ENCODE measurements at regions not wholly inside any gene's neighbourhood (a gene's known extent, or its start where the extent isn't known, plus 50 kb on each side); places are given as distances from the start of the nearest gene placed in this dataset.

GRCh38 chr12:91542666-91543065, 360.0 kb upstream of the DCN start (continued):
- TF ChIP-seq ATF3 (IDR thresholded peaks at IDR 0.05) (no peak), SP1 (IDR thresholded peaks at IDR 0.05) (no peak), FOXA1 (IDR thresholded peaks at IDR 0.05) (no peak), JUND (IDR thresholded peaks at IDR 0.05) (no peak), HNF4G (IDR thresholded peaks at IDR 0.05) (no peak), GABPA (IDR thresholded peaks at IDR 0.05 in 1 of 2, conservative IDR thresholded peaks at IDR 0.05 in 1 of 2) (no peak)

- Histone ChIP-seq H3K4me1 (ENCODE audit: control insufficient read depth in 4 of 4, insufficient read depth in 4 of 4, low read length in 3 of 4) (no peaks in the 10 kb centered on the region), H3K27me3 (ENCODE audit: control insufficient read depth in 4 of 4, insufficient read depth in 4 of 4, low read length in 3 of 4) (no peaks in the 10 kb centered on the region), H3K36me3 (ENCODE audit: control insufficient read depth in 4 of 4, insufficient read depth in 3 of 4, low read depth in 1 of 4, low read length in 3 of 4) (no peaks in the 10 kb centered on the region), H3K4me3 (ENCODE audit: low read depth in 1 of 3, low read length in 3 of 3) (no peak overlapping the region), H3K9me3 (ENCODE audit: control insufficient read depth in 4 of 4, low read length in 3 of 4) (no peaks in the 10 kb centered on the region), H3K27ac (ENCODE audit: low read depth in 1 of 2, low read length in 2 of 2) (no peak overlapping the region), H3K9ac (ENCODE audit: low read depth in 1 of 2, low read length in 2 of 2) (no peak overlapping the region)
- 71% methylated on average over 1 of the region's 1 CpG for WGBS
- DNase-seq (ENCODE audit: low spot score): no peak
- TF ChIP-seq TAF1 (conservative IDR thresholded peaks at IDR 0.05): no peak
- TF ChIP-seq NR2F2 (IDR thresholded peaks at IDR 0.05): no peak
- no peak for TF ChIP-seq HNF4G (IDR thresholded peaks at IDR 0.05)
- no peak for TF ChIP-seq JUND (IDR thresholded peaks at IDR 0.05)
- no peak for TF ChIP-seq ZBTB33 (IDR thresholded peaks at IDR 0.05)
- TF ChIP-seq RXRA (IDR thresholded peaks at IDR 0.05): no peak
- TF ChIP-seq REST (IDR thresholded peaks at IDR 0.05): no peak
- no peak for TF ChIP-seq ATF3 (IDR thresholded peaks at IDR 0.05)
- TF ChIP-seq FOXA1 (IDR thresholded peaks at IDR 0.05): no peak
- no peak for TF ChIP-seq GABPA (IDR thresholded peaks at IDR 0.05 in 1 of 2, conservative IDR thresholded peaks at IDR 0.05 in 1 of 2)
- no peak for TF ChIP-seq FOXA2 (IDR thresholded peaks at IDR 0.05)
- no peak for TF ChIP-seq HNF4A (conservative IDR thresholded peaks at IDR 0.05)
These were observed 359.4 kb upstream of the DCN start for GRCh38 chr12:91542067-91542466.

- Histone ChIP-seq H3K9me3 (ENCODE audit: control insufficient read depth in 4 of 4, low read length in 3 of 4) (peaks cover 0 to 3% (median 0%) of the 10 kb centered on the region in 4 donors), H3K27me3 (ENCODE audit: control insufficient read depth in 4 of 4, insufficient read depth in 4 of 4, low read length in 3 of 4) (no peaks in the 10 kb centered on the region), H3K9ac (ENCODE audit: low read depth in 1 of 2, low read length in 2 of 2) (no peak overlapping the region), H3K36me3 (ENCODE audit: control insufficient read depth in 4 of 4, insufficient read depth in 3 of 4, low read depth in 1 of 4, low read length in 3 of 4) (no peaks in the 10 kb centered on the region), H3K4me1 (ENCODE audit: control insufficient read depth in 4 of 4, insufficient read depth in 4 of 4, low read length in 3 of 4) (no peaks in the 10 kb centered on the region), H3K27ac (ENCODE audit: low read depth in 1 of 2, low read length in 2 of 2) (no peak overlapping the region), H3K4me3 (ENCODE audit: low read depth in 1 of 3, low read length in 3 of 3) (no peak overlapping the region)
- WGBS: 67% methylated on average over 4 of the region's 4 CpGs
- TF ChIP-seq ZBTB33 (IDR thresholded peaks at IDR 0.05): no peak
- no peak for DNase-seq (ENCODE audit: low spot score)
These were observed 355.8 kb upstream of the DCN start for GRCh38 chr12:91538418-91538817.

Data from liver (tissue), 7 donors.